Fibroblast of pulmonary artery (primary cell): ENCODE measurements at regions not wholly inside any gene's neighbourhood (a gene's known extent, or its start where the extent isn't known, plus 50 kb on each side); places are given as distances from the start of the nearest gene placed in this dataset.

Experiments used
- DNase-seq: peaks from one replicate; pipeline ENCODE4 v3.0.0-alpha.2; 2010; ENCODE audit warnings: low read depth
- H3K4me3 ChIP-seq: replicated peaks from 2 replicates; pipeline ENCODE4 v1.5.1; 2011; ENCODE audit warnings: low read depth, mild to moderate bottlenecking, control low read depth, low read length, moderate library complexity
- CTCF ChIP-seq: IDR thresholded peaks from 2 replicates; pipeline ENCODE4 v1.5.1; 2011; ENCODE audit warnings: mild to moderate bottlenecking, control low read depth, low read length, inconsistent platforms; ENCODE audit errors: missing control alignments

- no peak for DNase-seq
- no peak for TF ChIP-seq CTCF
- no peak overlapping the region for H3K4me3 ChIP-seq
Observed at GRCh38 chr13:107834717-107835116, 380.6 kb downstream of the LIG4 start.

GRCh38 chr13:107834281-107834680 lies 381.1 kb downstream of the LIG4 start:
- no peak for TF ChIP-seq CTCF
- no peak overlapping the region for H3K4me3 ChIP-seq
- no peak for DNase-seq

GRCh38 chr13:107832500-107833100 lies 382.7 kb downstream of the LIG4 start:
- no peak overlapping the region for H3K4me3 ChIP-seq
- no peak for TF ChIP-seq CTCF
- DNase-seq, result no peak

GRCh38 chr13:107830804-107831203 lies 384.5 kb downstream of the LIG4 start:
- no peak for DNase-seq
- no peak overlapping the region for H3K4me3 ChIP-seq
- TF ChIP-seq CTCF, result no peak

- TF ChIP-seq CTCF, result no peak
- DNase-seq, result no peak
- H3K4me3 ChIP-seq, result no peak overlapping the region
Observed at GRCh38 chr13:107827840-107828549, 387.3 kb downstream of the LIG4 start.

- TF ChIP-seq CTCF, result no peak
- no peak overlapping the region for H3K4me3 ChIP-seq
- DNase-seq, result no peak
Observed at GRCh38 chr13:107824635-107825034, 390.7 kb downstream of the LIG4 start.

- no peak for TF ChIP-seq CTCF
- no peak for DNase-seq
- no peak overlapping the region for H3K4me3 ChIP-seq
Observed at GRCh38 chr13:107822006-107822405, 393.3 kb downstream of the LIG4 start.
